GM19468 (cell line): ENCODE measurements at regions not wholly inside any gene's neighbourhood (a gene's known extent, or its start where the extent isn't known, plus 50 kb on each side); places are given as distances from the start of the nearest gene placed in this dataset.

Experiments used
- ATAC-seq: cut with Tn5 transposase; IDR thresholded peaks from one replicate; pipeline ENCODE4 v1.9.1; 2021; ENCODE audit warnings: mild to moderate bottlenecking, moderate library complexity, moderate number of reproducible peaks; ENCODE audit not compliant: unreplicated experiment; ENCODE audit errors: extremely low read depth

GRCh38 chr6:23265270-23265669 is 695.9 kb downstream of the HDGFL1 start:
- no peak for ATAC-seq

DNA sequence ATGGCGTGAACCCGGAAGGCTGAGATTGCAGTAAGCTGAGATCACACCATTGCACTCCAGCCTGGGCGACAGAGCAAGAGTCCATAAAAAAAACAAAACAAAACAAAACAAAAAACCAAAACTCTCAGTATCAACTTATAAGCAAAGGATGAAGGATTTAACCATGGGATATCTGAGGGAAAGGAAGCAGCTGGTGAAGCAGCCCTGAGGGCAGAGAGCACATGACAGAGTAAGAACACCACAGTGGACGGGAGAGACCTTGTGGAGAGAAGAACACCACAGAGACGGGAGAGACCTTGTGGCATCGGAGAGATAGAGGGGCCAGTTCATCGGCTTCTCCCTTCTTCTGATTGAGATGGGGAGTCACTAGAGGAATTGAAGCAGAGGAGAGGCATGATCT is 697.2 kb downstream of the HDGFL1 start:
- ATAC-seq: no peak

DNA sequence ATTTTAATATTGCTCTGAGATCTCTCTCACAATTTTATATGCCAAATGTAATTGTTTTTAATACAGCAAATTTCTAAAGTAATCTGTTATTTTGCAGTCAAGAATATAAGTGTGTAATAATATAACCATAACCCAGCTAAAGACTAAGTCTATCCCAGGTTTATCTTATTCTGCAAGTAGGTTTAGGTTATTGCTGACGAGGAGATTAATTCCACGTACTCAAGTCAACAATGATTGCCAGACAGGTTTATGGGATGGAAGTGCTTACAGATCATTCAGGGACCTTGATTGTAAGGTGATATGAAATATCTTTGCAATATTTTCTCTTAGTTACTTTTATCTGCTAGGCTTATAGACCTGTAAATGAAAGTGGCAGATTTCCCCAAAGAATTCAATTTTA is 698.3 kb downstream of the HDGFL1 start:
- no peak for ATAC-seq

- no peak for ATAC-seq
These were observed 699.0 kb downstream of the HDGFL1 start for GRCh38 chr6:23268348-23268747.

- no peak for ATAC-seq
These were observed 700.1 kb downstream of the HDGFL1 start for GRCh38 chr6:23269436-23269835.

- ATAC-seq: no peak
These were observed 703.2 kb downstream of the HDGFL1 start for GRCh38 chr6:23272536-23272935.

GRCh38 chr6:23277521-23278179 is 708.3 kb downstream of the HDGFL1 start:
- no peak for ATAC-seq

DNA sequence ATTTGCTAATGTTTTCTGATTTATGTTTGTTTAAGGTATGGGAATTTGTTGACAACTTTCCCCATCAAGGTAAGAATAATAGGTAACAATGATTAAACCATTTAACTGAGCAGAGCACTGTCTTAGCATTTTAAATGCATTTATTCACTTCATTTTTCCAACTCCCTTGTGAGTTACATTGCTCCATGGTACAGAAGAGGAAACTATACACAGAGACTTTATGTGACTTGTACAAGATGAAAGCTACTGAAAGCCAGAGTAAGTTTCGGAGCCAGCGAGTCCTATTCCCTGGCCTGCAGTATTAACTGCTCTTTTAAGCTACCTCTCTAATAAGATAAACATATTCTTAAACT is 708.8 kb downstream of the HDGFL1 start:
- ATAC-seq: no peak

- ATAC-seq: no peak
These were observed 711.1 kb downstream of the HDGFL1 start for GRCh38 chr6:23280437-23280836.

- no peak for ATAC-seq
These were observed 713.1 kb downstream of the HDGFL1 start for GRCh38 chr6:23282252-23283021.

- ATAC-seq: no peak
These were observed 724.3 kb downstream of the HDGFL1 start for GRCh38 chr6:23293653-23294052.

- ATAC-seq: no peak
These were observed 732.2 kb downstream of the HDGFL1 start for GRCh38 chr6:23301556-23301955.

DNA sequence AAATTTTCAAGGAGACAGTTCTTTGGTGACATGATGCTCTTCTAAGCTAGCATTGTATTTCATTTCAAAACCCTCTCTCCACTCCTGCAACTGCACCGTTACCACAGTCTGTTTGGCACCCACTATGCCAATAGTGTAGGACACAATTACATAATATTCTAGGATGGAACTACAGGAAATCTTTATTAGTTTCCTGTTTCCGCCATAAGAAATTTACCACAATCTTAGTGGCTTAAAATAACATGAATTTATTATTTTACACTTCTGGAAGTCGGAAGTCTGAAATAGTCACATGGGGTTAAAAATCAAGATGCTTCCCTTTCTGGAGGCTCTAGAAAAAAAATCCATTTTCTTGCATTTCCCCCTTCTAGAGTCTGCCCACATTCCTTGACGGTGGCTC is 733.1 kb downstream of the HDGFL1 start:
- ATAC-seq: no peak

DNA sequence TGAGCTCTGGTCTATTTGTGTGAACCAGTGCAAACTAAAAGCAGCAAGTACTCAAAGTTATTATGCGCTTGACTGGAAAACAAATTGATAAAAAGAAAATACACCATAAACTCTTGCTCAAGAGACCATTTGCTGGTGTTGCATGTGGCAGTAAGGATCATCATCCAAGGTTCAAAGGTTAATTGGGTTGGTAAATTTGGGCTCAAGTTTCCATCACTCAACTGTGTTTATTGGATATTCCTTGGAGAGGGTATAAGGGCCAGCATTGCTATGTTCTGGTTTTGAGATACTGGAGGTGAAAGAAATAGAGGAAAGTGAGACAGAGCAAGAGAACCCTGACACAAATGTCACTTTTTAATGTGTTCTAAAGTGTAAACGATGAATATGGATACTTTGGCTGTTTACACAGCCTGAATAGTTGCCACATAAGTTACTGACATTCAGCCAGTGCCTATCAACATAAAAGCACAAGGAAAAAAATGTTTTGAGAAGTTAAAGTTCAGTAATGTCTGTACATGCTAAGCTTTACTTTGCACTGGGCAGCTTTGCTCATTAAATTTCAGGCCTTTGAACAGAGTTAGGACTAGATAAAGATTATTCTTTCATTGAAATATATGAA is 736.1 kb downstream of the HDGFL1 start:
- no peak for ATAC-seq

DNA sequence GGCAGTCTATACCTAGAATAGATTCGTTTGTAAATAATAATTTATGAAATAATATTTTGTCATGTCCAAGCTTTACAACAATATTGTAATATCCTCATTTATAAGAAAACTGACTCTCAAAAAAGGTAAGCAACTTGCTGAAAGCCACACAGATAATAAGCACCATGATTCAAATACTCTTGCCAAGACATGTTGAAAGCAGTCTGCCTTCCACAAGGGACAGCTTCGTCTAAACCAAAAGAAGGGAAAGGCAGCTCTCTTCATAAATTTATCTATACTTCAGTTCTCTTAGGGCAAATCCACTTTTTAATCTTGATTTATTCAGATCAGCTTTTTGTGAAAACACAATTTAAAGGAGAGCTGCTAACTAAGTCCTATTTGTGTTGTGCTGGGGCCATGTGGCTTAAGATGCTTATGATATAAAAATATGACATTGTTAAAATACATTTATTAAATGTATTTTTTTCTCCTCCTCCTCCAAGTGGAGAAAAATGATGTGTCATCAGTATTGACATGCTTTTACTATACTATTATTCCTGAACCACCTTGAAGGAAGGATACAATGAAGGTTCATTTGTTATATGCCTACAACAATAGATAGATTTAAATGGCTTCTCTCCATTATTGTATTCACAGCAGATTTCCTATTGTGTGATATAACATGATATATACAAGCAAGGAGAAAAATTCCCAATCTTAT is 737.0 kb downstream of the HDGFL1 start:
- ATAC-seq: no peak

- no peak for ATAC-seq
These were observed 738.1 kb downstream of the HDGFL1 start for GRCh38 chr6:23307516-23307915.

DNA sequence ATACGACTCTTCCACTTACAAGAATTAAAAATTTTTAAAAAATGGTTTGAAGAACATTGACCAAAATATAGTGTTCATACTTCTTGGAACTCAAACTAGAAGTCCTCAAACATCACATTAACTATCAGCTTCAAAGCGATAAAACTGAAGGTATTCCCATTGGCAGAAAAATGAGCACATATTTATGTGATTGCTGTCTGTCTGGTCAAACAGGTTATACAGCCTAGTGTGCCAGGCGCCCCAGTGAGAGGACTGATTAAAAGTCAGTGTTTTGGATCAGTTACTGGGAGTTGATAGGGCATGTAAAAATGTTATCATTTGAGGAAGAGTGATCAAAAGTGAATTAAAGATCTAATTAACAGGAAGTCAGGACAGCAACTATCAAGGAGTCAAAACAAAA is 738.8 kb downstream of the HDGFL1 start:
- ATAC-seq: no peak

GRCh38 chr6:23311211-23311610 is 741.8 kb downstream of the HDGFL1 start:
- no peak for ATAC-seq

GRCh38 chr6:23316131-23316530 is 746.8 kb downstream of the HDGFL1 start:
- no peak for ATAC-seq

DNA sequence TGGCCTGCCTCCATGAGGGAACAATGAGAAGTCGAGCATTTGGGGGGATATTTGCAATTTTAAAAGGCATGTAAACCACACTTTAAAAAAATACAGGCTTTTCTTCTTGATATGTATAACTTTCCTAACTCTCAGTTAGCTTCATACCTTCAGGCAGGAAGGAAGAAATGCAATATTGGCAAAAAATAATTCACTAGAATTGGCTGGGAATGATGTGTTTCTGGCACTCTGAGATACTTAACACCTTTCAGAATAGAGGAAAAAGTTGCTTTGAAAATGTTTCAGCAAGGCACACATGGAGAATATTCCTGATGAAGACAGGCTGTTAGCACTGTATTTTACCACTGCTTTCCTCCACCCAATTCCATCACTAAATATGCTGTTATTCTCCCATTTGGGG is 747.6 kb downstream of the HDGFL1 start:
- no peak for ATAC-seq

DNA sequence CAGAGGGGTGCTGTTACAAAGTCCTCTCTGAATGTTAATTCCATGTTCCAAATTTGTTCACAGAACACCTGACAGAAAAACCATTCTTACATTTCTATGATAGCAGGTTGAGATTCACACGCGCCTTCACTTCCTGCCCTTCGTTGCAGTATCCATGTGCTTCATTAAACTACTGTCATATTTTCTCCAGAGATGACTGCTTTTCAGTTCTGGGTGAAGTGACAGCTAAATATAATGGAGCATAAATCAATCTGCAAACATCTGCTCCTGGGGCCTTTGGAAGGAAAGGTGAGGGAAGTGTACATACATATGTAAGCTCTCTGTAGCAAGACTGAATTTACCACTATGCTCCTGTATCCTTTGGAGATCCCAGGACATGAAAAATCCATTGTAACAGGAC is 750.2 kb downstream of the HDGFL1 start:
- no peak for ATAC-seq
